ENCODE measurements at regions not wholly inside any gene's neighbourhood (a gene's known extent, or its start where the extent isn't known, plus 50 kb on each side); places are given as distances from the start of the nearest gene placed in this dataset.

- DNase-seq, result no peak
Measured at GRCh38 chr3:59273976-59274375, 224.2 kb upstream of the CFAP20DC start.

- DNase-seq, result no peak
Measured at GRCh38 chr3:59271971-59272370, 222.1 kb upstream of the CFAP20DC start.

GRCh38 chr3:59270921-59271320, 221.1 kb upstream of the CFAP20DC start:
- no peak for DNase-seq

- DNase-seq, result no peak
Measured at GRCh38 chr3:59270209-59270608, 220.4 kb upstream of the CFAP20DC start.

GRCh38 chr3:59268170-59268569, 218.3 kb upstream of the CFAP20DC start:
- DNase-seq, result no peak

GRCh38 chr3:59267021-59267420, 217.2 kb upstream of the CFAP20DC start:
- no peak for DNase-seq

GRCh38 chr3:59266551-59266950, 216.7 kb upstream of the CFAP20DC start:
- DNase-seq, result no peak

- DNase-seq, result no peak
Measured at GRCh38 chr3:59265566-59265965, 215.7 kb upstream of the CFAP20DC start.

GRCh38 chr3:59264366-59264765, 214.5 kb upstream of the CFAP20DC start:
- no peak for DNase-seq

GRCh38 chr3:59263152-59263551, 213.3 kb upstream of the CFAP20DC start:
- DNase-seq, result no peak

GRCh38 chr3:59262076-59262498, 212.3 kb upstream of the CFAP20DC start:
- no peak for DNase-seq

- no peak for DNase-seq
Measured at GRCh38 chr3:59261009-59261408, 211.2 kb upstream of the CFAP20DC start.

- no peak for DNase-seq
Measured at GRCh38 chr3:59258550-59259260, 208.9 kb upstream of the CFAP20DC start.

GRCh38 chr3:59257506-59257905, 207.7 kb upstream of the CFAP20DC start:
- no peak for DNase-seq

GRCh38 chr3:59256230-59256629, 206.4 kb upstream of the CFAP20DC start:
- DNase-seq, result no peak

GRCh38 chr3:59254976-59255375, 205.2 kb upstream of the CFAP20DC start:
- no peak for DNase-seq

- DNase-seq, result no peak
Measured at GRCh38 chr3:59254433-59254832, 204.6 kb upstream of the CFAP20DC start.

- DNase-seq, result no peak
Measured at GRCh38 chr3:59253523-59253922, 203.7 kb upstream of the CFAP20DC start.

- no peak for DNase-seq
Measured at GRCh38 chr3:59251869-59252268, 202.0 kb upstream of the CFAP20DC start.

GRCh38 chr3:59250600-59250999, 200.8 kb upstream of the CFAP20DC start:
- DNase-seq, result no peak

- DNase-seq, result no peak
Measured at GRCh38 chr3:59249698-59250361, 200.0 kb upstream of the CFAP20DC start.

- no peak for DNase-seq
Measured at GRCh38 chr3:59249004-59249403, 199.2 kb upstream of the CFAP20DC start.

GRCh38 chr3:59247402-59247841, 197.6 kb upstream of the CFAP20DC start:
- DNase-seq, result no peak

- no peak for DNase-seq
Measured at GRCh38 chr3:59246719-59247401, 197.0 kb upstream of the CFAP20DC start.

Measured in activated CD4-positive, alpha-beta T cell treated with anti-CD3 and anti-CD28 coated beads for 1 hour (primary cell).